NCI-H526 (cell line): ENCODE measurements at regions not wholly inside any gene's neighbourhood (a gene's known extent, or its start where the extent isn't known, plus 50 kb on each side); places are given as distances from the start of the nearest gene placed in this dataset.
"Not testable (repeated sequence)": the region's sequence is repeated elsewhere in the genome, so short reads cannot be mapped to it uniquely, and the experiment has no call there.

Experiments
- DNase-seq, 2 experiments: peaks; one replicate each; lab custom pipeline; 2025; lab: John Stamatoyannopoulos, UW

GRCh38 chr2:111251711-111252110 is 131.0 kb downstream of the BCL2L11 start:
- DNase-seq, result no peak

DNA sequence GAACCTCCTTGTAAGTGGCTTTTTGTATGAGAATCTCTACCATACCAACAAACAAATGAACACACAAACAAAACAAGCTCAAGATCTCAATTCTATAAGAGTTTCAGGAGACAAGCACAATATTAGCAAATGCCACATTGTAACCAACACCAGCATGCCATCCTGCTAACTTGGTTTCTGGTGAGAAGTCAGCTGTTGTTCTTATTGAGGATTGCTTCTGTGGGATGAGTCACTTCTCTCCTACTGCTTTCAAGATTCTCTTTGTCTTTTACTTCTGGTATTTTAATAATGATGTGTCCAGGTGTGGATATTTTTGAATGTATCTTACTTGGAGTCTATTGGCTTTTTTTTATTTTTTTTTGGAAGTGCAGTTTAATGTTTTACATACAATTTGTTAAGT is 131.7 kb downstream of the BCL2L11 start:
- no peak for DNase-seq

- not testable (repeated sequence) for DNase-seq
These were observed 134.2 kb downstream of the BCL2L11 start for GRCh38 chr2:111254916-111255315.

DNA sequence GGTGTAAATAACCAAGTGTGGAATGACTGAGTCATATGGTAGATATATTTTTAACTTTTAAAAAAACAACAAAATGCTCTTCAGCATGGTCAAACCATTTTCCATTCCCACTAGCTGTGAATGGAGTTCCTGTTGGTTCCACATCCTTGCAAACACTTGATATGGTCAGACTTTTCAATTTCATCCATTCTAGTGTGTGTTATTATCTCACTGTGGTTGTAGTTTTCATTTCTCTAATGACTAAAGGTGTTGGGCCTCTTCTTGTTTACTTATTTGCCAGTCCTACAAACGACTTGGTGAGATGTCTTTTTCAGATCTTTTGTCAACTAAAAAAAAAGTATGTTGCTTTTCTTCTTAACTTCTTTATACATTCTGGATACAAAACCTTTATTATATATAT is 135.9 kb downstream of the BCL2L11 start:
- DNase-seq, result not testable (repeated sequence)

DNA sequence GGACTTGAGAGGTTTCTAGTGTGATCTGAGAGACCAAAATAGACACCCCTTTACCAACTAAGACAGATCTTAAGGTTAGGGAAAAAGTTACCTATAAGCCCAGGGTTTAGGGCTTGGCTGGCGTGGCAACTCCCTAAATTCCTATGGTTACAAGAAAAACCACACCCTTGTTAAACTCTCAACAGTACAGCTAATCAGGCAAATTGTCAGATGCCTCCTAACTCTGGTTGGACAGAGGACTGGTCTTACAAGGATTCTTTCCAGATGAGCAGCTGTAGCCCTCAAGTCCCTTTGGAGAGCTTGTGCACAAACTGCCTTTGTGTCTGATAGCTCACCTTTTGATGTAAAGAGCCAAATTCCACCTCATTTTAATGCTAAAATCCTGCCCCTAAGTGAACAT is 136.9 kb downstream of the BCL2L11 start:
- DNase-seq, result not testable (repeated sequence)

DNA sequence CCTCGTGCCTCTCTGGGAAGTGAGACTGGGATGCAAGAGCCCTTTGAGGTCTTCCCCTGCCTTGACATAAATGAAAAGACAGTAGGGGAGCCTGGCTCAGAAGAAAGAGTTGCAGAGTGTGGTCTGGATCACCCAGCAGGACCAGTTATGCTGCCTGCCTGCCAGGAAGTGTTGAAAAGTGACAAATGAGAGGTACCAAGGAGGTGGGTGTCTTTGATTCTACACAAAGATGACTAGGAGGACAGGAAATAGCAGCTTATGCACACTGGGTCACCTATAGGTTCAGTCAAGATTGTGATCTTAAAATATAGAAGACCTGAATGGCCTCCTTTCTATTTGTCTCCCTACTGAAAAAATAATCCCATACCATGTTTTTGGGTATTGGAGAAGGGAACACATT is 137.6 kb downstream of the BCL2L11 start:
- DNase-seq, result not testable (repeated sequence)

DNA sequence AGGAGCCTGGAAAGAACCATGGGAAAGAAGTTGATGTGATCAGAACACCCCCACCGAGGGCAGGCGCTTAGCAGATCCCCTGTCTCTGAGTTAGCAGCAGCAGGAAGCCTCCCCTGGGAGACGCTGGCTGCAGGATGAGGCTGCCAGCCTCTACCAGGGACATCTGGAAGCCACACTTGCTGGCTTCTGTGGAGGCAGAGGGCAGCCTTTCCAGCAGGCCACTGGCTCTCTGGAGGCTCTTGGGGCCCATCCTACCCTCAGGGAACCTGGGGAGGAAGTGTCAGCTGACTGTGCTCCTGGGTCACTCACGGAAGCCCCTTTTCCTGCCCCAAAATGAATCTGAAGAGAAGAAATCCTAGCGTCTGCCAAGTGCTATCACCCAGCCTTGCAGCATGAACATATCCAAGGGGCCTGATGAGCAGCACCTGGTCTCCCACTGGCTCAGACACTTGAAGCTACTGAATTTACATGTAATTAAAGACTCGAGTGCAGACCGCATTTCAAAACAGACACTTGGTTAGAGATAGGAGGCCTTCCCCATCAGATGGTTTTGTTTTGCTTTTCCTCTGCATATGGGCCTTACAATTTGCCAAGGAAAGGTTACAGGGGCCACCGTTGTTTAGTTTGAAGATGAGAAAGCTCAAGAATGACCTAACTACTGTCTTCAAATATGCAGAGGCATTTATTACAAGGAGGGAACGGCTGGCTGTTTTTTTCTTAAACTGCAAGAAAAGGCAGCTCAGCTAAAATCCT is 142.1 kb downstream of the BCL2L11 start:
- DNase-seq, result not testable (repeated sequence)

- not testable (repeated sequence) for DNase-seq
These were observed 142.8 kb downstream of the BCL2L11 start for GRCh38 chr2:111263380-111264017.

GRCh38 chr2:111264956-111265355 is 144.2 kb downstream of the BCL2L11 start:
- DNase-seq, result not testable (repeated sequence)

DNA sequence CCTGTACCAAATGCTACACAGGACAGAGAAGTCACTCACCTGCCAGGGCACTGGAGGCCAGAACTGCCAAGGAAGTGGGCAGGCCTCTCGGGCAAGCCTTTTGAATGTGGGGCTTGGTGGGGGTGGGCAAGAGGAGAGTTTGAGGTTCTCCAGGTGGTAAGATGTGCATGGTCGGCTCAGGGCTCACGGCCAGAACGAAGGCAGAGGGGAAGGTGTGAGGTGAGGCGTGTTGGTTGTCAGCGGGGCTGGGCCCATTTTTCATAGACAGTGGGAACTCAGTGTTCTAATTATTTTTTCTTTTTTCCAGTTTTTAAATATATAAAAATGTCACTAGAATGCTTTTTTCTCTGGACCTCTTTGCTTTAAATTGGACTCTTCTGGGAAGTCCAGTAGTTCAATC is 145.8 kb downstream of the BCL2L11 start:
- DNase-seq, result not testable (repeated sequence)

GRCh38 chr2:111267038-111267437 is 146.3 kb downstream of the BCL2L11 start:
- DNase-seq, result not testable (repeated sequence)

- not testable (repeated sequence) for DNase-seq
These were observed 149.1 kb downstream of the BCL2L11 start for GRCh38 chr2:111269761-111270323.

GRCh38 chr2:111270569-111270968 is 149.9 kb downstream of the BCL2L11 start:
- not testable (repeated sequence) for DNase-seq

DNA sequence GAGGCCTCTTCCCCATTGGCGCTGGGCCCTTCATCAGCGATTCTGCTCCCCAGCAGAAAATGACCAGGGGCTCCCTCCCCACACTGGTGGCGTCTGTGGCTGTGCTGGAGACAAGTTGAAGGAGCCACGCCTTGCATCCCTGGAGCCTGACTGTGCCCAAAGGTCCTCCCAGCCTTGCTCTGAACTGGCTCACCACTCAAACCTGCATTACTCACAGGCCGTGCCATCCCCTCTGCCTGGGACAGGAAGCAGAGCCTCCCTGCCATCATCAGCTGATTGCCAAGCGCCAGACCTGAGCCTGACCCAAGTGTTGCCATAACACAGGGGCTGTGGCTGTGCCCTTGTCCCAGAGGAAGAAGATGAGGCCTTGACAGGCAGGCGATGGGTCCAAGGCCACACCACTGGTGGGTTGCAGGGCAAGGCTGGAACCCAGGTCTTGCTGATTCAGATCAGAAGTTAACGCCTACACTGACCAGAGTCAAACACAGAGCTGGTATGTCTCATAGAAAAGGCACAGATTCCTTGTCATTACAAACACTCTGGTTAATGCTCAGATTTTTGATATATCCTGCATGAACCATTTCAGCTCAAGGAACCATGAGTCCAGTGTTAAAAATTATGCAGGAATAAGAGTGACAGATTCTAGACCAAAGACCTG is 151.1 kb downstream of the BCL2L11 start:
- not testable (repeated sequence) for DNase-seq

DNA sequence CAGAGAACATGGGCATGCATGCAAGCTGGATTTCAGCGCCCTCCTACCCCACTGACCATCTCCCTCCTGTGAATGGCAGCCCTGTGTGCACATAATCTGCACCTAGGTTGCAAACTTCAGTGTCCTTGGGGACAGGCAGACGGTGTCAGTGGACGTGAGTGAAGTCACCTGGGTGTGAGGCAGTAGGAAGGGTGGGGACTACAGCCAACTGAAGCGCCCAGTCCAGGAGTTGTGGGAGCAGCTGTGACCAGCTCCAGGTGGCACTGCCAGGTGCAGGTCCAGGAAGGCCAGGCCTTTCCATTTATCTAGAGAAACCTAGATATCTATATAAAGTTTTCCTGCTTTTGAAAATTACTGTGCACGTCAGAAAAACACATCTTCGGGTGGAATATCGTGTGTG is 152.3 kb downstream of the BCL2L11 start:
- not testable (repeated sequence) for DNase-seq

DNA sequence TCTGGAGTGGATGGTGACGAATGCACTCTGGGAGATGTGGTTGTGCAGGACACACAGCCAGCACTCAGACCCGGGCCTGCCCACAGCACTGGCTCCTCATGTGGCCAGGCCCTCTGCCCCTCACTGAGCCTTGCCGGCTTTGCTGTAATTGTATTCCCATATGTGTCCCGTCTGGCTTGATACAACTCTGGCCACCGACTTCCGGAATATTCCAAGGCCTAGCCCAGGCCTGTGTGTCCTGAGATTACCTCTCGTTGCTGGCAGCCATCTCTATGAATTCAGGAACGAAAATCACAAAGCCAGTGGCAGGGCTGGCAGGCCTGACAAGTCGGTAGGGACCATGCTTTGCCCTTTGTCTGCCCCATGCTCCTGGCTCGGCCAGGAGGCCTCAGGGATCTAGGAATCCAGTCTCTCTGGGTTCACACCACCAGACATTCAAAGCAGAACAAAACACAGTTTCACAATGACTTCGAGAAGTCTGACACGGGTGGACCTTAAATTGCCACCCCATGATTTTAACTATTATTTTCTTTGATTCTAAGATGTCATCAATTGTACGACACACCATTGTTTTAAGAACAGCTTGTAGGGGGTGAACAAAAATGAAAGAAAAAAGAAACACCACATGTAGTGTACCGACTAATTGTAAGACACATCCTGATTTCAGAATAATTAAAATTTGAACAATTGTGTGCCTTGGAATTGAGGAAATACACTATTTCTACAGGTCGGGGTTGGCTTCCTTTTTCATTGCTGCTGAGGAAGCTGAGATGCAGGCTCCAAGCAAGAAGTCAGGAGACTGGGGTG is 154.5 kb downstream of the BCL2L11 start:
- not testable (repeated sequence) for DNase-seq

GRCh38 chr2:111275854-111276171 is 155.1 kb downstream of the BCL2L11 start:
- not testable (repeated sequence) for DNase-seq

DNA sequence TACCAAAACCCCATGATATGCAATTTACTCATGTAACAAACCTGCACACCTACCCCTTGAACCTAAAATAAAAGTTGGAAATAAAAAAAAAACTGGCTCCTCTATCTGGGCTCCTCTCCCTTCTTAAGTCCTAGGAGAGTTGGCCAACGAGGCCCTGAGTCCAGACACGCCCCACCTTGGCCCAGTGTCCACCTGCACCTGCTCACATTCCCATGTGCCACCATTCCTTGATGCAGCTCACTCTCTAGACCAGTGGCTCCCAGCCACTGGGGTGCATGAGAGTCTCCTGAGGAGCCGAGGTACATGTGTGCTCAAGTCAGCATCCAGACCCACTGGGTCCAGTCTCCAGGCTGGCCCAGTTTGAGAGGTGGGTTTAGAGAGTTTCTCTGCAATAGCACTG is 157.4 kb downstream of the BCL2L11 start:
- not testable (repeated sequence) for DNase-seq

GRCh38 chr2:111280709-111281286 is 160.1 kb downstream of the BCL2L11 start:
- DNase-seq, result not testable (repeated sequence)

DNA sequence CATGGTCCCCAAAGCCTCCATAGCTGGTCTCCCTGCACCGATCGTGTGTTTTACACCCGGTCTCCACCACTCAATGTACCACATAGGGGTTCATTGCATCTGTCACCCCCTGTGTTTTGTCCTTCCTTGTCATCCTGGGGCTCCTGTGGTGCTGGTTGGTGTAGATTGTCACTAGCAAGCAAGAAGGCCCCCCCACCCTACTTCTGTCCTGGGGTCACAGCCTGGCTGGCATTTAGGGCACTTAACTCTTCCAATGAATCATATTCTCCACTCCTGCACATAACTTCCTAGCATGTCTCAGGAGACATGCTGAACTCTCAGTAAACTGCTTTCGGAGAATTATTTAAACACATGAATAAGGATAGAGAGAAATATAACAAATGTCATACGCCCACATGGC is 161.4 kb downstream of the BCL2L11 start:
- DNase-seq, result not testable (repeated sequence)
